Upper lobe of left lung (tissue), 4 donors: ENCODE measurements at regions not wholly inside any gene's neighbourhood (a gene's known extent, or its start where the extent isn't known, plus 50 kb on each side); places are given as distances from the start of the nearest gene placed in this dataset.

ENCODE experiments used
- CTCF ChIP-seq, 6 experiments: fragments of 450-650 bp in 4 of 6; fragments of 200-600 bp in 2 of 6; sonication (generic) in 2 of 6; IDR thresholded peaks; one replicate each; pipeline ENCODE4 v1.5.1; 2016 to 2019; ENCODE audit warnings: antibody characterized with exemption in 6 of 6
- POLR2A ChIP-seq, 4 donors: fragments of 450-650 bp; IDR thresholded peaks; one replicate each; pipeline ENCODE4 v1.5.1; 2016 to 2017; ENCODE audit warnings: antibody characterized with exemption in 4 of 4, mild to moderate bottlenecking in 2 of 4

GRCh38 chr22:27535452-27535851 lies 266.1 kb downstream of the MN1 start:
- TF ChIP-seq CTCF (IDR thresholded peaks at IDR 0.05), result no peak
- TF ChIP-seq POLR2A (IDR thresholded peaks at IDR 0.05), result no peak
